ENCODE measurements at regions not wholly inside any gene's neighbourhood (a gene's known extent, or its start where the extent isn't known, plus 50 kb on each side); places are given as distances from the start of the nearest gene placed in this dataset.
"Not testable (repeated sequence)": the region's sequence is repeated elsewhere in the genome, so short reads cannot be mapped to it uniquely, and the experiment has no call there.

GRCh38 chr4:54602175-54602574, 55.6 kb upstream of the KIT start:
- TF ChIP-seq FOS (IDR thresholded peaks at IDR 0.05; ENCODE audit: low read depth, low read length); POLR2A (IDR thresholded peaks at IDR 0.05; ENCODE audit: low read depth, low read length); USF2 (IDR thresholded peaks at IDR 0.05; ENCODE audit: low read depth, low read length); RAD21 (IDR thresholded peaks at IDR 0.05; ENCODE audit: low read length); CHD1 (IDR thresholded peaks at IDR 0.05; ENCODE audit: low read depth, low read length); SMC3 (IDR thresholded peaks at IDR 0.05; ENCODE audit: low read depth, low read length); MAFK (IDR thresholded peaks at IDR 0.05; ENCODE audit: low read depth, low read length); BHLHE40 (IDR thresholded peaks at IDR 0.05; ENCODE audit: low read depth, low read length); RFX5 (IDR thresholded peaks at IDR 0.05; ENCODE audit: low read depth, low read length); ELK1 (IDR thresholded peaks at IDR 0.05; ENCODE audit: borderline replicate concordance, low read depth, low read length); MAZ (IDR thresholded peaks at IDR 0.05; ENCODE audit: borderline replicate concordance, low read depth, low read length); MXI1 (IDR thresholded peaks at IDR 0.05; ENCODE audit: borderline replicate concordance, low read depth, low read length): not testable (repeated sequence)
- TF ChIP-seq, protein P1, sequence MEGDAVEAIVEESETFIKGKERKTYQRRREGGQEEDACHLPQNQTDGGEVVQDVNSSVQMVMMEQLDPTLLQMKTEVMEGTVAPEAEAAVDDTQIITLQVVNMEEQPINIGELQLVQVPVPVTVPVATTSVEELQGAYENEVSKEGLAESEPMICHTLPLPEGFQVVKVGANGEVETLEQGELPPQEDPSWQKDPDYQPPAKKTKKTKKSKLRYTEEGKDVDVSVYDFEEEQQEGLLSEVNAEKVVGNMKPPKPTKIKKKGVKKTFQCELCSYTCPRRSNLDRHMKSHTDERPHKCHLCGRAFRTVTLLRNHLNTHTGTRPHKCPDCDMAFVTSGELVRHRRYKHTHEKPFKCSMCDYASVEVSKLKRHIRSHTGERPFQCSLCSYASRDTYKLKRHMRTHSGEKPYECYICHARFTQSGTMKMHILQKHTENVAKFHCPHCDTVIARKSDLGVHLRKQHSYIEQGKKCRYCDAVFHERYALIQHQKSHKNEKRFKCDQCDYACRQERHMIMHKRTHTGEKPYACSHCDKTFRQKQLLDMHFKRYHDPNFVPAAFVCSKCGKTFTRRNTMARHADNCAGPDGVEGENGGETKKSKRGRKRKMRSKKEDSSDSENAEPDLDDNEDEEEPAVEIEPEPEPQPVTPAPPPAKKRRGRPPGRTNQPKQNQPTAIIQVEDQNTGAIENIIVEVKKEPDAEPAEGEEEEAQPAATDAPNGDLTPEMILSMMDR (conservative IDR thresholded peaks at IDR 0.05; ENCODE audit: low read depth, low read length) = not testable (repeated sequence)

Data from IMR-90 (cell line).